ENCODE measurements at regions not wholly inside any gene's neighbourhood (a gene's known extent, or its start where the extent isn't known, plus 50 kb on each side); places are given as distances from the start of the nearest gene placed in this dataset.

- no peak for TF ChIP-seq POLR2A (IDR thresholded peaks at IDR 0.05)
- TF ChIP-seq CTCF (IDR thresholded peaks at IDR 0.05), result no peak
These were observed 1184.6 kb upstream of the EPHA6 start for GRCh38 chr3:95629802-95630201.
